ENCODE measurements at regions not wholly inside any gene's neighbourhood (a gene's known extent, or its start where the extent isn't known, plus 50 kb on each side); places are given as distances from the start of the nearest gene placed in this dataset.
A peak's percentile ranks its signal among the peaks of the same experiment; 100 is the strongest.
"Not testable (repeated sequence)": the region's sequence is repeated elsewhere in the genome, so short reads cannot be mapped to it uniquely, and the experiment has no call there.

DNA sequence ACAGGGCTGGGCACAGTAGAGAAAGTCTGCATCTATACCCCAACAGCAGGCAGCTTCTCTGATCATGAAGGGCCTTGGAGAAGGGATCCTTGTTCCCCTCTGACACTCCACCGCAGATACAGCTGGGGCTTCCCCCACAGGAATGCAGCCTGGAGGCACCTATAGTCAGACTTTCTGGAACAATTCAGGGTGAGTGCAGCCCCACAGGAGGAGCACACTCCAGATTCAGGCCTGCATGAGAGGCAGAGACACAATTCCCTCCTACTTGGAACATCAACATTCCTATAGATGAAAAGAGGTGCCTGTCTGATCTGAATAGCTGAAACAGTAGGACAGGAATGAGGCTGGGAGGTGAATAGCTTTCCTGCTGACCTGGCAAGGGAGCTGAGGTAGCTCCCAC, 1298.0 kb upstream of the CNTN5 start:
- DNase-seq, result no peak

DNA sequence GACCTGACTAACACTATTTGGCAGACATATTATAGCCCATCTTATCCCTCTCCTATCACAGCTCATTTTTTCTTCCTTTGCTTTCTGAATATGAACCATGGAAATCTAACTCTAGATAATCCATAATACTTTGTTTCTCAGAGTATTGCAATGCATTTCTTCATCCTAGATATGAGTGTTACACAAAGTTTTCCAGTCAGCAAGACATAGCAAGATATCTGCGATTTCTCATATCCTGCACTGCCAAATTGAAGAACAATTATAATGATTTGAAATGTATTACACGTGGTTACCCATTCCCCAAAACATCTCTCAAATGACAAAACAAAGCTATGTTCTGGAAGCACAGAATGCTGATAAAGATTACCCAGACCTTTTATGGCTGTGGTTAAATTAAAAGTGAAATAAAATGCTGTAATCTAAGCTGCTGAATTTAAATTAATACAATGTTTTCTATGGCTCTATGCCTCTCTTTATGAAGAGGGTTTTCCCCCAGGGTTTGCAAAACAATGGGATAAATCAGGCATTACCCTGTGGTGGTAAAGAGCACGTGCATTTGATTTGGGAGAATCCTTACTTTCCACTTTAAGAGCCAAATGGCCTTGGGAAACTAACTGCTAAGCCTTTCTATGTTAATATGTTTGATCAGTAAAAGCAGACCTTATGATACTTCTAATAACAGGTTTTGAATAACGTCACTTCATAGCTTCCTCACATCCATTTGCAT, 1291.0 kb upstream of the CNTN5 start:
- no peak for DNase-seq

DNA sequence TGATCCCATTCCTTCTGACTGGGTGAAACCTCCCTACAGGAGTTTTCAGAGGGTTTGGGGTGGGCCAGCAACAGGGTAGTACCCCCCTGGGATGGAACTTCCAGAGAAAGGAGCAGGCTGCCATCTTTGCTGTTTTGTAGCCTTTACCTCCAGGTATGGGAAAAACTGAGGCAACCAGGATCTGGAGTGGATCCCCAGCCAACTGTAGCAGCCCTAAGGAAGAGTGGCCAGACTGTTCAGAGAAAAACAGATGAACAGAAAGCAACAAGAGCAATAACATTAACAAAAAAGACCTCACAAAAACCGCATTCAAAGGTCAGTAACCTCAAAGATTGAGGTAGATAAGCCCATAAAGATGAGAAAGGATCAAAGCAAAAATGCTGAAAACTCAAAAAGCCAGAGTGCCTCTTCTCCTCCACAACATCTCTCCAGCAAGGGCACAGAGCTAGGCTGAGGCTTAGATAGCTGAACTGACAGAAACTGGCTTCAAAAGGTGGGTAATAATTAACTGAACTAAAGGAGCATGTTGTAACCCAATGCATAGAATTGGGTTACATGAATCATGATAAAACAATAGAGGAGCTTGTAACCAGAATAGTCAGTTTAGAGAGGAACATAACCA, 1288.6 kb upstream of the CNTN5 start:
- DNase-seq, result no peak

DNA sequence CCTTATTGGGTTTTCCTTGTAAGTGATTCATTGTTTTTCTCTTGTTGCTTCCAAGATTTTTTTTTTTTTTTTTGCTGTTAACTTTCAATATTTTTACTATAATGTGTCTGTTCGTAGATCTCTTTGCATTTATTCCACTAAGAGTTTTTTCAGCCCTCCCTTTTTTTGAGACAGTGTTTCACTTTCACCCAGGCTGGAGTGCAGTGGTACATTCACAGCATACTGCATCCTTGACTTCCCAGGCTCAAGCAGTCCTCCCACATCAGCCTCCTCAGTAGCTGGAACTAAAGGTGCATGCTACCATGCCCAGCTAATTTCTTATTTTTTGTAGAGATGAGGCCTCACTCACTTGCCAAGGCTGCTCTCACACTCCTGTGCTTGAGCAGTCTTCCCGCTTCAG, 1282.0 kb upstream of the CNTN5 start:
- DNase-seq, result no peak

DNA sequence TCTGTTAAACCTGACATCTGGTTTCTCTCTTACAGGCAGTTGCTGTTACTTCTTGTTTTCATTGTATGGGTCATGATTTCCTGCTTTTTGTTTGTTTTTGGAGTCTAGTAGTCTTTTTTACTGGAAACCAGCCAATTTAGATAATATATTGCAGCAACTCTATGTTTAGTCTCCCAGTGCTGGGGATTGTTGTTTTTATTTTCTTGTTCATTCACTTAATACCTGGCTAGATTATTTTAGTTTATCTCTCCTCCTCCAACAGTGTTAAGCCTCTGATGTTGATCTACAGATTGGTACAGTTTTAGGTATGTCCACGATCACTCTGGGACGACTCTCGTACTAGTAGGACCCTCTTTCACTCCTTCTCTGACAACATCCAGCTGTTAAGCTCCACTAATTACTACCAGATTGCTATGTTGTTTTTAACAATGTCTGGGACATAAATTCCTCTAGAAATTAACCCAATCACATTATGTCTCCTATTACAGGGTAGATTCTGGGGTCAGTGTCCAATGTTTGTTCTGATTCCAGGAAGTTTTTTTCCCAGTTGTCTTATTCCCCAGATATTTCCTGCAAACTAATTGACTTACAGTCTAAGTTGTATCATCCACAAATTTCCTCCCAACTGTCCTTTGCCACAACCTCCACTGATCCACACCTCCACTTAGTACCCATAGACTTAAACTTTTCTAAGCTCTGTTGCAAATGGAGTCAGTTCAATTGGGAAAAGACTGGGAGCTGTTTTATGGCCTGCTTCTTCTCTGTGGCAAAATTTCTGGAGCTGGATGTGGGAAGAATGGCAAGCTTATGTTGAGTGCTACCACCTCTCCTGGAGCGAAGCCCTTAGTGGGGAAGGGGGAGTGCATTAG, 1280.6 kb upstream of the CNTN5 start:
- no peak for DNase-seq

DNA sequence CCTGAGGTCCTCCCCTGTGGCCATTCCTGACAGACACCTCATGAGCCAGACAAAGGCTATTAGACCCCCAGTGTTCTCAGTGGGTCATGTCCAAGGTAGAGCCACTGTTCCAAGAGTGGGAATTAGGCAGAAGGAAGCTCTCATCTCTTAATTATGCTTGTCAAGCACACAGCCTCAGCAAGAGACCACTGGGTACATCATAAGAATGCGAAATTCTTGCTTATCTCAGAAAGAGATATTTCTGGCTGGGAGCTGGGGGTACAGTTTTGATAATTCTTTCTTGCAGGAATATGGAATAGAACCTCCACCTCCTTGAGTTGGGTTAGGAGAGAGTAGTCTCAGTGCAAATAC, 1280.0 kb upstream of the CNTN5 start:
- DNase-seq, result no peak

DNA sequence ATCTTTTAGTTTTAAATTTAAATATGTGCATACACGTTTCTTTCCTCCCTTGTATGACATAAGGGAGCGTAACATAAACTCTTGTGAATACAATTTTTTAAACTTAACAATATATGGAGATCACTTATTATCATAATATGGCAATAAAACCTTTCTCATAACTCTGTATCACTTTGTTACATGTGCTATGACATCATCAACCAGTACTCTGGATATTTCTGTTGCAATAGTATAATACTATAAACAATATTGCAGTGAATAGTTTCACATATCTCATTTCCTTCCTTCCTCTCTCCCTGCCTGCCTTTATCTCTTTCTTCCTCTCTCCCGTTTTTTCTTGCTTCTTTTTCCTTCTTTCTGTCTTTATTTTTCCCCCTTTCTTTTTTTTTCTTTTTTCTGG, 1278.0 kb upstream of the CNTN5 start:
- DNase-seq, result no peak

DNA sequence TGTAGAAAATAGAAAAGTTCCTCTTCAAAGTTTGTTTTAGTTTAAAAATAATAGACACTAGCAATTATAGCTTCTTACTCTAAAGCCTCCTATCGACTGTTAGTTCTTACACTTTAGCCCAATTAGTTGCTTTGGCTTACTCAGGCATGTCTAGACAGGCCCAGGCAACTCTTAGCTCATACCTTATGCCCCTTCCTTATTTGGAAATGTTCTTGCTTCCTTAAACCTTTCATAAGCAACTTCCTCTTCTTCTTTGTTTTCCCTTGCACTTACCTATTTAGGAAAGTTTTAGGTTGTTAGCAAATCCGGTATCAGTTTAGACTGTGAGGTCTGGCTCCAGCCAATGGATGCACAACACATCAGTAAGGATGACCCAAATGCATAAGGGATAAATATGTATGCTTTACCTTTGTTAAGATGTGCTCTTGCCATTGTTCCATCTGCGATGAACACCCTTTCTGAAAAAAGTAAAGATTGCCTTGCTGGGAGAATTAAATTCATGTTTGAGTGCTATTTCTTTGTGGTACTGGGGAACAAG, 1277.5 kb upstream of the CNTN5 start:
- peak; percentile 57 for DNase-seq

DNA sequence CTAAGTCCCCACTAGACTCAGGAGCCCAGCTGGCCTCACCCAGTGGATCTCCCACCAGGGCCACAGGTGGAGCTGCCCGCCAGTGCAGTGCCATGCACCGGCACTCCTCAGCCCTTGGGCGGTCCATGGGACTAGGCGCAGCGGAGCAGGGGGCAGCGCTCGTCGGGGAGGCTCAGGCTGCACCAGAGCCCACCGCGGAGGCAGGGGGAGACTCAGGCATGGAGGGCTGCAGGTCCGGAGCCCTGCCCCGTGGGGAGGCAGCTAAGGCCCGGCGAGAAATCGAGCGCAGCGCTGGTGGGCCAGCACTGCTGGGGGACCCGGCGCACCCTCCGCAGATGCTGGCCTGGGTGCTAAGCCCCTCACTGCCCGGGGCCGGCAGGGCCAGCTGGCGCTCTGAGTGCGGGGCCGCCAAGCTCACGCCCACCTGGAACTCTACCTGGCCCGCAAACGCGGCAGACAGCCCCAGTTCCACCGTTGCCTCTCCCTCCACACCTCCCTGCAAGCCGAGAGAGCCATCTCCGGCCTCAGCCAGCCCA, 1275.2 kb upstream of the CNTN5 start:
- no peak for DNase-seq

DNA sequence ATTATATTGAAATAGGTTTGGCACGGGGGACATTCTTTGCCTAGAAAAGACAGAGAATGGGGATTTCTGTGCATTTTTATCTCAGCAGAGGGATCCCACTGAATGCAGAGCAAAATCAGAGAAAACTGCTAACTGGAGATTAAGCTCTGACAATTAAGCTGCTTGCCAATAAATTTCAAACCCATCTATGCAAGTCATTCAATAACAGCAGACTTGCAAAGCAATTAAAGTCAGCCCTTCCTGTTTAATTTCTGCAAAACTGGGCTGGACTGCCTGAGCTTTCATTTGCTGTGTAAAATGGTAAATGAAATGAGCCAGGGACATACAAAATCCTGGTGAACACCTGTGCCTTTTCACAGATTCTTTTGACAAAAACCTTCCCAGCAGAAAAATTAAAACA, 1273.9 kb upstream of the CNTN5 start:
- DNase-seq, result no peak

DNA sequence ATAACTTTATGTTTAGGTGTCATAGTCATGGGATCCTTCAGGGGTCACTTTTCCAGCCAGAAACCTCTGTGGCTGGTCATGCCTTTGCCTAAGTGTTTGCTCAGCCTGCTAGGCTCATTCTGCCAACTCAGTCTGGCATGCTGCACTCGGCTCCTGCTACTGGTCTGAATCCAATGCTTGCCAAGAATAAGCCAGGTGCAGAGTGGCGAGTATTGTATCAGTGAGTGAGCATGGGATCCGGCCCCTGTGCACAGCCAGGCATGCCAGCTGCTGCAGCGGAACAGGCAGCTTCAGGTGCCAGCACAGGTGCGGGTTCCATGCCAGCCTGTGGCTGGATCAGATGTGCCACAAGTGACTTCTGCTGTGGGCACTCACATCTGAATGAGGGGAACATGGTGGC, 1269.3 kb upstream of the CNTN5 start:
- DNase-seq, result no peak

DNA sequence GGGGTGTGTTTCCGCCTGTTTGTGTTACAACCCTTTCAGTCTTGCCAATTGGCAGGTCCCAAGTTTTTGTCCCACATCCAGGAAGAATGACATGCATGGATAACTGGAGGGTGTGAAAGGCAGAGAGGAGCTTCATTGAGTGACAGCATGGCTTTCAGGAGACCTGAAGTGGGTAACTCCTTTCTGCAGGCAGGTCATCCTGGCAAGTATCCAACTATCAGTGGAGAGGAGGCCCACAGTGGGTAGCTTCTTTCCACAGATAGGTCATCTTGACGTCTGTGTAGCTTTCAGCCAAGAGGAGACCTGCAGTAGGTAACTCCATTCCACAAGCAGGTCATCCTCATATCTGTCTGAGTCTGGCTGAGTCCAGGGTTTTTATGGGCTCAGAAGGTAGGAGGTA, 1268.8 kb upstream of the CNTN5 start:
- no peak for DNase-seq

DNA sequence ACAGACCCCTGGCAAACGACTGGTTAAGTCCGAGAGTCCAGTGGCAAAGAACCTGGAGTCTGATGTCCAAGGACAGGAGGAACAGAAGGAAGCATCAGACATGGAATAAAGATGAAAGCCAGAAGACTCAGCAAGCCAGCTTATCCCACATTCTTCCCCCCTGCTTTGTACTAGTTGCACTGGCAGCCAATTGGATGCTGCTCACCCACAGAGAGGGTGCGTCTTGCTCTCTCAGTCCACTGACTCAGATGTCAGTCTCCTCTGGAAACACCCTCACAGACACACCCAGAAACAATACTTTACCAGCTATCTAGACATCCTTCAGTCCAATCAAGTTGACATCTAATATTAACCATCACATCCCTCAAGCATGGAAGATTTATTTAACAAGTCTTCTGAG, 1265.8 kb upstream of the CNTN5 start:
- DNase-seq, result no peak

DNA sequence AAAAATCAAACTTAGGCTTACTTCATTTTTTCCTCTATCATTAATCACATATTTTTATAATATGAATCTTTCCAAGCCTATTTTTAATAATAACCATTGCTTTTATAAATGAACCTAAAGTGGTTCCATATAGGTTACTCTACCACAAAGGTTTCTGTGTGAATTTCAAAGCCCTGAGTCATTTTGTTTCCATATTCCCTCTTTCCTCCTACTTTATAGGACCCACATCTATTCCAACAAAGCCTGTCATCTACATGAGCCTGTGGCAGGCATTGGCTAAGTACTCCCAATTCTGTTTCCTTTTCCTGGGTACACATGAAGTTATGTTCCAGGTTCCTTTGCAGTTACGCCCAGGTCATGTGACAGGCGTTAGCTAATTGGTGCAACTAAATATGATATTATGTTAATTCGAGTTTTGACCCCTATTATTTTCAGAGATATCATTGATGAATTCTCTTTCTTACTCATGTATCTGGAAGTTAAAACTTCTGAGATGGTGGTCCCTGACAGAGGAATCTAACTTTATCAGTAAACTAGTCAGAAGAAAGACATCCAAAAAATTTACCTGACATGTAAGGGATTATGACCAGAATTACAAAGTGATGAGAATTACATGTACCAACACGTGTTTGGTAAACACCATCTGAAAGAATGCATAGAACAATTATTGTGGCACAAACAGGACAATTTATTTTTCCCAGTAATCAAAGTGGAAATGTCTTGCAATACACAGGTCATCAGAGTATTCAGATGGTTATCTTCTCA, 1264.0 kb upstream of the CNTN5 start:
- no peak for DNase-seq

DNA sequence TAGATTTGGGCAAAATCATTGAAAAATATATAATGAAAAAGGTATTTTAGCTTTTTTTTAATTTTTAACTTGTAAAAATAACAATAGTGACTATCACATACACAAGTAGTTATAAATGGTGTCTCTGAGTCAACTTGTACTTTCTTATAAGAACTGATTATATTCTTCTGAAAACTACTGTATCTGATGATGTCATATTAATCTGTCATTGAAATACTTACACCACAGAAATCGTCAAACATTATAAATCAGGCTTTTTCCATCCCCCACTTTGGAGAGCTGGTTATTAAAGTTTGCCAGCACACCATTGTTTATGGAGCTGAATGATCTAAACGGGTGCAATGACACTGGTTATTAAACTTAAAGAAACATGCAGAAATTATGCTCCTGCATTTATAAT, 1259.6 kb upstream of the CNTN5 start:
- no peak for DNase-seq

DNA sequence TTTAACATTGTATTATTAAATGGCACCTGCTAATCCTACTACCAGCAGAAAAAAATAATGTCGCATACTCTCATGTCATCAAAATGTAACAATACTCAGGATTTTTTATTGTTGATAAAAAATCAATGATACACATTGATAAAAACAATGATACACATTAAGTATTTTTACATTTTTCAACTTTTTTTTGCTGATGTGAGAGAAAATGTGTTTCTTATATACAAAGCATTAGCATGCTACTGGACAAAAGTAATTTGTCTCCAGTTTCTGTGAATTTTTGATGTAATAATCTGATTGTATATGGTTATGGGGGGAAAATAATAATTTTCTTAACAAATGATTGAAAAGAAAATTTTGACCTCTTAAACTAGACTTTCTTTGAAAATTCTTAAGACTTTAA, 1256.6 kb upstream of the CNTN5 start:
- DNase-seq, result no peak

DNA sequence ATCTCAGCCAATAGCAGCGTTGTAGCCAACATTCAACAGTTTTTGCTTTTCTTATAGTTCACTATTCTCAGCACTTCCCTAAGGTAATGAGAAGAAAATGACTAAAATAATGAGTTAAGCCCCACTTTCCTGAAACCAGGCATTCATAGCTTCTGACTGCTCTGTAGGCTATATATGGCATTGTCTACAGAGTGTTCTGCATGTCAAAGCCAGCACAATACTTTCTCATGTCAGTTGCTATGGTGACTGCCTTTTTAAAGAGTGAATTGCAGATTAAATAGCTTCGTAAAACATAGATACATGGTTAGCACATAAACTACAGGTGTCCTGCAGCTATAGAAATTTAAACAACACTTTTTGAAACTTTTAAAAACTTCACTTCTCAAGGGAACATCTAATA, 1256.1 kb upstream of the CNTN5 start:
- DNase-seq, result no peak

DNA sequence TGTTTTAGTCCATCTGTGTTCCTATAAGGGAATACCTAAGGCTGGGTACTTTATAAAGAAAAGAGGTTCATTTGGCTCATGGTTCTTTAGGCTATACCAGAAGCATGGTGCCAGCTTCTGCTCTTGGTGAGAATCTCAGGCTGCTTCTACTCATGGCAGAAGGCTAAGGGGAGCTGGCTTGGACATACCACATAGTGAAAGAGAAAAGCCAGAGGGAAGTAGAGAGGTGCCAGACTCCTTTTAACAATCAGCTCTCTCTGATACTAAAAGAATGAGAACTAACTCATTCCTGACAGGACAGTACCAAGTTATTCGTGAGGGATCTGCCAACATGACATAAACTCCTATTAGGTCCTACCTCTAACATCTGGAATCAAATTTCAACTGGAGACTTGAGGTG, 1250.2 kb upstream of the CNTN5 start:
- DNase-seq, result no peak

DNA sequence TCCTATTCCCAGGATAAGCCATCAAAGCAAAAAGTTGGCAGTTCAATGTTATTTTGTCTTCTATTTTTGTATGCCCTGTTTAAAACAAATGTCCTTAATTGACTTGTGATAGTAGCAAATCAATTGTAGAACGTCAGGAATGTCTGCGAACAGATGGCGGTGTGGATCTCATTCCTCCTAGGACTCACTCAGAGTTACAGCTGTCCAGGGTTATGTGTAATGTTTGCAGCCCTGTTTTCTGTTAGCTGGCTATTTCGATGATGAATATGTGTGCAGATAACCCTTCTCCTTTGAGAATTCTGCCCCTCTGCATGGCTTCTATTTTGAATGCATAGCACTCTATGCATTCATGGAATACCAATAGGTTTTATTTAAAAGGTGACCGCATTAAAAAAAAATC, 1248.0 kb upstream of the CNTN5 start:
- DNase-seq, result no peak

DNA sequence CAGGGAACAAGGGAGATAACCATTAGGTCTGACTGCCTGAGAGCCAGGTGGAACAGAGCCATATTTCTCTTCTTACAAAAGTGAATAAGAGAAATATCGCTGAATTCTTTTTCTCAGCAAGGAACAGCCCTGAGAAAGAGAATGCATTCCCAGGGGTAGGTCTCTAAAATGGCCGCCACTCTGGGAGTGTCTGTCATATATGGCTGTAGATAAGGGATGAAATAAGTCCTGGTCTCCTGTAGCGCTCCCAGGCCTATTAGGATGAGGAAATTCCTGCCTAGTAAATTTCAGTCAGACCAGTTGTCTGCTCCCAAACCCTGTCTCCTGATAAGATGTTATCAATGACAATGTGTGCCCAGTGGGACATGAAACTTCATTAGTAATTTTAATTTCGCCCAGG, 1236.4 kb upstream of the CNTN5 start:
- DNase-seq, result not testable (repeated sequence)

DNA sequence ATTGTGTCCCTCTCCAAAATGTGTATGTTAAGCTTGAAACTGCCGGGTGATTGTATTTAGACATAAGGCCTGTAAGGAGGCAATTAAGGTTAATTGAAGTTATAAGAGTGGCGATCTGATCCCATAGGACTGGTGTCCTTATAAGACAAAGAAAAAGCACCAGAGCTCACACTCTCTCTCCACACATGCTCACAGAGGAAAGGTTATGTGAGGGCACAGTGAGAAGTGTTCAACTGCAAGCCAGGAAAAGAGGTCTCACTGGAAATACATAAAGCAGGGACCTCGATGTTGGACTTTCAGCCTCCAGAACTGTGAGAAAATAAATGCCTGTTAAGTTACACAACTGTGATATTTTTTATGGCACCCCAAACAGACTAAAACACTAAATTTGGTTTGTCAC, 1233.8 kb upstream of the CNTN5 start:
- no peak for DNase-seq

DNA sequence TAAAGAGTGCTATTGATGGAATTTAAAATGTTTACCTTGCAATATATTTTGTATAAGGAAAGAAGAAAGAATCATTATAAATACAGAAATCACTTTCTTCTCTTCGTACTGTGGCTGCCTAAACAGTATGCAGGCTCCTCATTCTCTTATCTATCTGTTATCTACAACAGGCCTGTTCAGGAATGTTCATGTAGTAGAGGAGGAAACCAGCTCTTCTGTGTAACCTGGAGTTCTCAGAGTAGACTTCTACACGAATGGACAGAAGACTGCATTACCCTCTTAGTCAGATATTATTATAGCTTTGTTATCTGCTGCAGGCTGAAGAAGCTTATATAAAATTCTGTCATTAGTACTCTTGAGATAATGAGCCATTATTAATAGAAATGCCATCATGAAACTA, 1225.9 kb upstream of the CNTN5 start:
- no peak for DNase-seq

DNA sequence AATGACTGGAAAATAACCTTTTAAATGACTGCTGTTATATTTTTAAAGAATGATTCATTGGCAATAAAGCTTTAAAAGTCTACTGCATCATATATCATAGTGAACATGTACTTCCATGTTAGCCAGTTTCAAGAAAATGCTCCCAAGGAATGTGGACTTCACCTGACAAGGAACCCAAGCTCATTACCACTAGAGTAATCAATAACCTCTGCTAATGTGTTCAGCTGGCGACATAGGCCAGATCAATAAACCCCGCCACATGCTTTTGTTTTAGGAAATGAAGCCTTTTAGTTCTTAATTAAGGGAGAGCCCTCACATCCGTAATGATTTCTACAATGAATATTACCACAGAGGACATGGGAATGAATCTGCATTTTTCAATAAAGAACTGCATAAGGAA, 1219.9 kb upstream of the CNTN5 start:
- DNase-seq, result no peak
